Hematopoietic multipotent progenitor cell treated with erythropoietin and hydrocortisone succinate and interleukin-3 and kit ligand, for 17 days (in vitro differentiated cells): ENCODE measurements at regions not wholly inside any gene's neighbourhood (a gene's known extent, or its start where the extent isn't known, plus 50 kb on each side); places are given as distances from the start of the nearest gene placed in this dataset.

Source experiments
- DNase-seq: peaks from one replicate; pipeline ENCODE4 v3.0.0-alpha.2; 2015; ENCODE audit warnings: low spot score

DNA sequence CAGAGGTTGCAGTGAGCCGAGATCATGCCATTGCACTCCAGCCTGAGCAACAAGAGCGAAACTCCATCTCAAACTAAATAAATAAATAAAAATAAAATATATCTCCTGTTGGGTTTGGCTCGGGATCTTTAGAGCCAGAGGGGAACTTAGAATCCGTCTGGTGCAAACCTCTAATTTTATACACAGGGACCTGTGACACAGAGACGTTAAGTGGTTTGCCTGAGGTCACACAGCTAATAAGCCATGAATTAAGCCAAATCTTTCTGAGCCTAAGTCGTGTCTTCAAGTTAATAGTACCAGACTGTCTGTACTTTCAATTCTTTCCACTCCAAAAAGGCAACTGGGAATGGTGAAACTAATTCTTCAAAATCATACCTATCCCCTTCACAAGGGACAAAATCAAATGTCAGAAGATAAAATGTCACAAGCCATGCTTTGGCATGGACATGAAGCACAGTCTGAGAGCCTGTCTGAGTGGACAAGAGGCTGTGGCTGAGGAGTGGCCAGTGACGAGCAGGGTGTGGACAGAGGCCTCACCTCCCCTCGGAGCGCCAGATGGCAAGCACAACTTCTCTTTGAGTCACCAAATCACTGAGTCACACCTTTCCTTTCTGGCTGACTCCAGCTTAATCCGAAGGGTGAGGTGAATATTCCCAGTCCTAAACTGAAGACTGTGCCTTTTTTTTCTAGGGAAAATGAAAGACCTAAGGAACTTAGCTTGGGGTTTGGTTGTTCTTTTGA, 177.4 kb downstream of the TFAP2A start:
- no peak for DNase-seq

DNA sequence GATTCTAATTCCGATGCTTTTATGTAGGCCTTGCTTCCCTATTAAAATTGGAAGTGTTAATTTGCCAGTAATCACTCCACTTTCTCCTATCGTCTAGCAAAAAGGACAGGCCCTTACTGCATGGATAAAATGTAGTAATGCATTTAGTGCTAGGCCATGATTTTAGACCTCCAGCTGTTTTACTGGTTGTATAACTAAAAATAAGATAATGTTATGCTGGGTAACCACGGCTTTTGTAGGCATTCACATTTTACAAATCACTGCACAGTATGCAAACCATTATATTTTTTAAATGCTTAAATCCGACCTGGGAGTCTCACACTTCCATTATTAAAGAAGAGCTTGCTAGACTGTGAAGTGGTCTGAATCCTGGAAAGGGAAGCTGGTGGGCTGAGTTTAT, 179.5 kb downstream of the TFAP2A start:
- no peak for DNase-seq

- DNase-seq, result no peak
Measured at GRCh38 chr6:10230531-10230930, 184.3 kb downstream of the TFAP2A start.

GRCh38 chr6:10223841-10224240, 191.0 kb downstream of the TFAP2A start:
- no peak for DNase-seq

GRCh38 chr6:10221178-10221577, 193.7 kb downstream of the TFAP2A start:
- no peak for DNase-seq

DNA sequence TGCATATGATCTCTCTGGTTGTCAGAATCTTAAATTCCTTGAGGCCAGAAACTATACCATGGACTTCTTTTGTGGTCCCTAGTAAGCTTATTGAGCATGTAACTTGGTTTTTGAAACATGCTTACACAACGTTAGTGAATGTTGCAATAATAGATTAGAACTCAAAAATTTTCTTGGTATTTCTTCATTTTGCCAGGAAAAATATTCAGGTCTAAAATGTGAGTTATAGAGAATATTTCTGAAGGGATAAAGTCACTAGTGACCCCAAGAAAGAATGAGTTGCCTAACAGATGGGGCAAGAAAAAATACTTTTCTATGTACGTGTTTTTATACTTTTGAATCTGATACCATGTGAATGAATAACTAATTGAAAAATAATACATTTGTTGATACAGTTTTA, 195.4 kb downstream of the TFAP2A start:
- no peak for DNase-seq

- DNase-seq, result no peak
Measured at GRCh38 chr6:10217111-10217510, 197.8 kb downstream of the TFAP2A start.

GRCh38 chr6:10215326-10216110, 199.4 kb downstream of the TFAP2A start:
- no peak for DNase-seq

DNA sequence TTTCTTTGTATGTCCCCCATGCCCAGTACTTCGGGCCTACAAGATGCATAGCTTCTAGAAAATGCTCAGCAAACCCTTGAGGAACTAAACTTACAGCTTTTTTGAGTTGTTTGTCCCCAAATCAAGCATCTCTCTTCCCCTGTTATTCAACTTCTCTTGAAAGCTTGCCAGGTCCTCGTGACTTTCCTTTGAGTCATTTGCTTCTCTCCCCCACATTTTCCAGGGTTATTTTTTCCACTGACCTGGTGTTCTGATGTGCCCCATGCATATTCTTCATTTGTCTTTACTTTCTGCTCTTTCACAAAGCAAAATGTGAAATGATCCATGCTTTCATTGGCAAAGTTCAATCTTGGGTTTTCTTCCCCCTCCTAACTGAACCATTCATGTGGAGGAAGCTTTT, 204.8 kb downstream of the TFAP2A start:
- DNase-seq, result no peak

DNA sequence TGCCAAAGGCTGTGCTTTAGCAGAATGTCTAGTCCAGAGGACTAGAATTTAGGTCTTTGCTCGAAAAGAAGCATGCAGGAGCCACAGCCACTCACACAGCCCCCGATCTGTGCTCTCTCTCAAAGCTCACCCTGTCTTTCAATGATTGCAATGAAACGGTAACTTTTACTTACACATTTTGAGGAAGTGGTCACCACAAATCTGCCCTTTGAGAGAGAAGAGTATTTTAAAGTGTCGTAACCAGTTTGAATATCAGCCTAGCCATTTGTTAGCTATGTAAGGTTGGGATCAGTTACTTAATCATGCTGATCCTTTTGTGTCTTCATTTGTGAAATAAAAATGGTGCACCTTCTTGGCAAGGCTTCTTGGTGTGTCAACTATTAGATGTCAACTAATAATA, 209.0 kb downstream of the TFAP2A start:
- no peak for DNase-seq

DNA sequence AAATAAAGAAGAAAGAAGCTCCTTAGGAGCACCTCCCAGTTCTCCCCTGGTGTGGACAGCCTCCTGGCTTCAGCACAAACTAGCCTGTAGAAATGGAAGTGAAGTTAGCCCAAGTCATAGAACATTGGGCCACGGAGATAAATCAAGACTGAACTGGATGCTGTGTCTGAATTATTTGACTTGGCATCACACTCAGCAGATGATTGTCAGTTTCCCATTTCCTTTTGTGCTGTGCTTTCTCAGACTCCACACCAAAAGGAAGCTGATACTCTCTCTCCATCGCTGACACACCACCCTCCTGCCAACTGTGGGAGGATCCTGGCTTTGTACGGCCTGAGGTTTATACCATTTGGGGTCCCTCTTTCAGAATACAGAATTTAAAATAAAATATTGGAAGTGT, 209.8 kb downstream of the TFAP2A start:
- no peak for DNase-seq

- no peak for DNase-seq
Measured at GRCh38 chr6:10203651-10204050, 211.2 kb downstream of the TFAP2A start.

GRCh38 chr6:10202581-10202980, 212.3 kb downstream of the TFAP2A start:
- DNase-seq, result no peak

DNA sequence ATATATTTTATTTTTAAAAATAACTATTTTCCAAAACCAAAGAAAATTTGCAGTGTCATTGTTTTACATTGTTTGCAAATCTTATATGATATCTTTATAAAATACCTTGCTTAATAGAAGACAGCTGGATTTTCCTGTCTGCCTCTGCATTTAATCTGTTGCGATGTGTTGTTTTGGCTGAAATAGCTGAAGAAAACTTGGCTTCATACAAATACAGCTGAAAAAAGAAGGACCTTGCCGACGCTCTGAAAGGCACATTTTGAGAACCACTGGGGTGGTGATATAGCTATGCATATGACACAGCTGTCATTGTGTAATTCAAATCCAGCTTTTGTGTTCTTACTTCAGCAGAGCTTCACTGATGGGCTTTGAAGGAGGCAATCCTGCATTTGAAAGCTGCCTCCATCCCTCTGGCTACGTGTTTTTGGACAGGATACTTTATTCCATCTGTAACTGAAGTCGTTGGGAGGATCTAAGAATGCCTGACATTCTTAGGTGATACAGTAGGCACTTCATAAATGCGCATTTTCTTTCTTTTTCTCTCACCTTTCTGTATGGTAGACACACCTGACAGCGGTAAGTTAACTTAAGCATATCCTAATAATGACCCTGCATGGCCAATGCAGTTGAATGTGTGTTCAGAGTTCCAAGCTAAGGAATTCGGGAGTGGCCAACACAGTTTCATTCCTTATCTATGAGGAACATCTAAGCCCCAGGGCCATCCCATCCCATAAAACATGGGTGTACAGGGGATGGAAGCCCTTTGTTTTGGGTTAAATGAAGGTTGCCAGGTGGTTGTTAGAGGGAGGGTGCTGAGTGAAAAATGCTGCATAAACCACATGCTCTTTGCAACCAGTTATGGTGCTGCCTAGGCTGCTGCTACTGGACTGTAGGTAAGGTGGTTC, 213.0 kb downstream of the TFAP2A start:
- DNase-seq, result no peak

DNA sequence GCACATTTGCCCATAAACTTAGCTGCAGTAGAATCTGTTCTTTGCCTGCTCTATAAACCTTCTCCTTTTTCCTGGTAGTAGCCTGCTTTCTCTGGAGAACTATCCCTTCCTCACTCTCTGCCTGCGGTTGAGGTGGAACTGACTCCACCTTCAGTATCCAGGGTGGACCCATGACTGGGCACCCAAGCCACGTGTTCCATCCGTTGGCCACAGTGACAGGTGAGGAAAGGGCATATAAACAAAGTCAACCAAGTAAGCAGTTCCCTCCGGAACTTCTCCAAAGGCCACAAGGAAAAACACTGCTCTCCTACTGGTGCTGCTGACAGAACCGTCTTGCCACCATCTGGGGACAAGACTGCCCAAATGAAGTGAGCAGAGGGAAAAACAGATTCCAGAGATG, 218.8 kb downstream of the TFAP2A start:
- no peak for DNase-seq

DNA sequence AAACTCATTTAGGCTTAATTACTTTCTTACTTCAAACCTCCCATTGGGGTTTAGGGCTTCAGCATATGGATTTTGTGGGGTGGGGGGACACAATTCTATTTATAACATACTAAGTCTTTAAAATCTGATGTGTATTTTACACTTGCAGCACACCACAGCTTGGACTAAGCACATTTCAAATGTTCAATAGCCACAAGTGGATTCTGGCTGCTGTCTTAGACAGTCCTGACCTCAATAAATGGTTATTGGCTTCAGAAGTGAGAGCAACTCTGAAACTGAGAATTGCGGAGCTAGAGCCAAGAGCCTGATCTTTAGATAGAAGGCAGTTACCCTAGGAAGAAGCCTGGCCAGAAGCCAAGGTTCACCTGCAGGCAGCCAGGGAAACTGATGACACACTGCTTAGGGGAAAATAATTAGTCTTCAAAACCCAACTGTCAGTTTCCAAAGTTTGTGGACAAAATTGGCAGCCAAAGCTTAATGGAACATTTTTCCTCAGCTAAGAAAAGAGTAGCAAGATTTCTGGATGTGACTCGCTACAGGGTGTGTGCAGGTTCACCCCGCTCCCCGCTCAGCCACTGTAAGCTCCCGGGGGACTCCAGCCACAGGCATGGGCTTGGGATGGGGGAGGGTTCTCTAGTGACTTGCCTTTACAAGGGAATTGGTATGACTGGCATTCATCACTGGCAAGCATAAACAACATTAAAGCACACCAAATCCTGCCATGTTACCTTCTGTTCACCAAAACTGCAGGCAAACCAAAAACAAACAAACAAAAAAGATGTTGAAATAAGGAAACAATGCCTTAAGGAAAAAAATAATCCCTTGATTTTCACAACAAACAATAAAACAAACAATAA, 219.8 kb downstream of the TFAP2A start:
- no peak for DNase-seq

- no peak for DNase-seq
Measured at GRCh38 chr6:10193321-10193720, 221.6 kb downstream of the TFAP2A start.

DNA sequence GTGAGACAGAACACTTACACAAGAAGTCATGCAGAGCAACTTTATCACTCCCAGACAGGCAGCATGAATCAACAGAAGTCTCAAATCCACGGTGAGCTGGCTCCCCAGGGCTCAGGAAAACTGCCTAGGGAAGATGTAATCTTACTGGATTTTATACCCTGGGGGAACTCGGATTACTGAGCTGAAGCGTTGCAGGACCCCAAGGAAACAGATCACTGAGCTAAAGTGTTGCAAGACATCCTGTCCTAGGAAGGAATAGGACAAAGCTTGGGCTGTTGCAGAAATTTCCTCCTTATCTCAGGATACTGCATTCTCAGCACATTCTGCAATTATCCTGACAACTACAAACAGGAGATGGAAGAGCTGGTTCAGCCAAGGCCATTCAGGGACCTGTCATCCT, 224.8 kb downstream of the TFAP2A start:
- DNase-seq, result no peak

DNA sequence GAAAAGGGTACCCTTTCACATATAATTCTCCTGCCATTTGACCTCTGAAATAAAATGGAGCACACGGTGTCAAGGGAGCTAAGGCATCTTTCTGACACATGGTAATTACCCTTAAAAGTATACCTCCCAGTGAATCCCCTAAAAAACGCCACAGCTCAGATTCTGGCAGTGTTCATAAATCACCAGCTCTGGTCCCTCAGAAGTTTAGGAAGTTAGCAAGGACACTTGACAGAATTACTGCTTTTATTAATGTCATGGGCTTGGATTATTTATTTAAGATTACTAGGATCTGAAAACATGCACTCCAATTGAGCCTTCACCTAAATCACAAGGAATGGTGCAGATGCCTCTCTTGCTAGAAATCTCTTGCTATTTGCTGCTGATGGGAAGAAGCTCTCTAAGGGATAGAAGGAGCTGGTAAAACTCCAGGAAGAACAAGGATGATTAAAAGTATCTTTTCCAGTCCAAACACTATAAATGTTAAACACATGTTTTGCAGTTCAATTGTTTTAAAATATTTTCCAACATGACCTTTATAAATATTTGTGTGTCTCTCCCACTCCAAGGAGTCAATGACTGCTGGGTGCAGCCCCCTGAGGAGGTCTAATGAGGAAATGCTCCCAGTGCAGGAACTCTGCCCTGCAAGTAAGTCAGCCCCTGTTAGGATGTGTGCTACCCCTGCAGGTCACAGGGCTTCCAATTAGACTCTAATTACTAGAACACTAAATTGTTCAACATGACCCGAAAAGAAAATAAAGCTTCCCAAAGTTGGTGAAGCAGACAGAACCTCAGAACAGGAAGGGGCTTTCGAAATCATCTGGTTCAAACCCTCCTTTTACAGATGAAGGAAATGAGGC, 230.3 kb downstream of the TFAP2A start:
- DNase-seq, result no peak
